SK-N-SH treated with all-trans-retinoic acid at 6 μM for 48 hours (cell line): ENCODE measurements at regions not wholly inside any gene's neighbourhood (a gene's known extent, or its start where the extent isn't known, plus 50 kb on each side); places are given as distances from the start of the nearest gene placed in this dataset.

ENCODE experiments used
- ARNTL ChIP-seq: fragments of 450-650 bp; formaldehyde crosslinking; IDR thresholded peaks from 2 replicates; pipeline ENCODE4 v1.5.0; 2020; ENCODE audit warnings: low read depth, mild to moderate bottlenecking, moderate library complexity, borderline replicate concordance
- ESRRG ChIP-seq: fragments of 250-450 bp; sonication (Bioruptor Pico); IDR thresholded peaks from 2 replicates; pipeline ENCODE4 v1.6.1; 2021; ENCODE audit warnings: mild to moderate bottlenecking
- GLIS3 ChIP-seq: fragments of 250-450 bp; sonication (Bioruptor Pico); IDR thresholded peaks from 2 replicates; pipeline ENCODE4 v1.5.0; 2020; ENCODE audit warnings: mild to moderate bottlenecking, moderate library complexity
- ISL1 ChIP-seq: fragments of 250-450 bp; sonication (Bioruptor Pico); IDR thresholded peaks from 2 replicates; pipeline ENCODE4 v2.1.2; 2022; ENCODE audit warnings: mild to moderate bottlenecking, moderate library complexity
- OSR1 ChIP-seq: fragments of 250-450 bp; sonication (Bioruptor Pico); IDR thresholded peaks from 2 replicates; pipeline ENCODE4 v1.8.0; 2022; ENCODE audit warnings: moderate library complexity, mild to moderate bottlenecking, inconsistent platforms
- RARB ChIP-seq: fragments of 250-450 bp; sonication (Bioruptor Pico); IDR thresholded peaks from 2 replicates; pipeline ENCODE4 v1.8.0; 2021; ENCODE audit warnings: mild to moderate bottlenecking, moderate library complexity
- TOX ChIP-seq: fragments of 250-450 bp; sonication (Bioruptor Pico); IDR thresholded peaks from 2 replicates; pipeline ENCODE4 v1.8.0; 2021; ENCODE audit warnings: mild to moderate bottlenecking, moderate library complexity, borderline replicate concordance
- ZC3H10 ChIP-seq: fragments of 250-450 bp; sonication (Bioruptor Pico); IDR thresholded peaks from 2 replicates; pipeline ENCODE4 v1.5.1; 2021; ENCODE audit warnings: mild to moderate bottlenecking, moderate library complexity
- ZFP30 ChIP-seq: fragments of 450-650 bp; formaldehyde crosslinking; IDR thresholded peaks from 2 replicates; pipeline ENCODE4 v1.5.0; 2022; ENCODE audit warnings: mild to moderate bottlenecking, moderate library complexity
- ZNF8 ChIP-seq: fragments of 450-650 bp; formaldehyde crosslinking; IDR thresholded peaks from 2 replicates; pipeline ENCODE4 v1.5.0; 2020; ENCODE audit warnings: mild to moderate bottlenecking, moderate library complexity
- TF ChIP-seq, protein P1 (sequence below): fragments of 250-450 bp; sonication (Bioruptor Pico); IDR thresholded peaks from 2 replicates; pipeline ENCODE4 v1.8.0; 2020; ENCODE audit warnings: mild to moderate bottlenecking, moderate library complexity, borderline replicate concordance

DNA sequence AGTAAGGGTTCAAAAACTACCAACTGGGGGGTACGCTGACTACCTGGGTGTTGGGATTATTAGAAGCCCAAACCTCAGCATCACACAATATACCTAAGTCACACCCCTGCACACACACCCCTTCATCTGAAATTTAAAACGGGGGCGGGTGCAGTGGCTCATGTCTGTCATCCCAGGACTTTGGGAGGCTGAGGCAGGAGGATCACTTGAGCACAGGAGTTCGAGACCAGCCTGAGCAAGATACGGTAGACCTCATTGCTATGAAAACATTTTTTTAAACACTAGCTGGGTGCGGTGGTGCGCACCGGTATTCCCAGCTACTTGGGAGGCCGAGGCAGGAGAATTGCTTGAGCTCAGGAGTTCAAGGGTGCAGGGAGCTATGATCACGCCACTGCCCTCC lies 331.0 kb downstream of the ASMT start:
- TF ChIP-seq ZFP30 (CRISPR knock-in tag) (no peak), OSR1 (CRISPR knock-in tag) (no peak), ARNTL (CRISPR knock-in tag) (no peak), ZC3H10 (CRISPR knock-in tag) (no peak), TOX (CRISPR knock-in tag) (no peak), ISL1 (CRISPR knock-in tag) (no peak), ZNF8 (no peak), RARB (CRISPR knock-in tag) (no peak), ESRRG (CRISPR knock-in tag) (no peak), GLIS3 (CRISPR knock-in tag) (no peak)
- TF ChIP-seq, protein P1, sequence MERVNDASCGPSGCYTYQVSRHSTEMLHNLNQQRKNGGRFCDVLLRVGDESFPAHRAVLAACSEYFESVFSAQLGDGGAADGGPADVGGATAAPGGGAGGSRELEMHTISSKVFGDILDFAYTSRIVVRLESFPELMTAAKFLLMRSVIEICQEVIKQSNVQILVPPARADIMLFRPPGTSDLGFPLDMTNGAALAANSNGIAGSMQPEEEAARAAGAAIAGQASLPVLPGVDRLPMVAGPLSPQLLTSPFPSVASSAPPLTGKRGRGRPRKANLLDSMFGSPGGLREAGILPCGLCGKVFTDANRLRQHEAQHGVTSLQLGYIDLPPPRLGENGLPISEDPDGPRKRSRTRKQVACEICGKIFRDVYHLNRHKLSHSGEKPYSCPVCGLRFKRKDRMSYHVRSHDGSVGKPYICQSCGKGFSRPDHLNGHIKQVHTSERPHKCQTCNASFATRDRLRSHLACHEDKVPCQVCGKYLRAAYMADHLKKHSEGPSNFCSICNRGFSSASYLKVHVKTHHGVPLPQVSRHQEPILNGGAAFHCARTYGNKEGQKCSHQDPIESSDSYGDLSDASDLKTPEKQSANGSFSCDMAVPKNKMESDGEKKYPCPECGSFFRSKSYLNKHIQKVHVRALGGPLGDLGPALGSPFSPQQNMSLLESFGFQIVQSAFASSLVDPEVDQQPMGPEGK (CRISPR knock-in tag) = no peak
